K562 (cell line): ENCODE measurements at regions not wholly inside any gene's neighbourhood (a gene's known extent, or its start where the extent isn't known, plus 50 kb on each side); places are given as distances from the start of the nearest gene placed in this dataset.

ENCODE experiments used
- ATAC-seq: fragments of 200-7000 bp; cut with Tn5 transposase; 3 replicates; pipeline ENCODE4 v1.9.1; 2020; ENCODE audit warnings: moderate library complexity
- BruUV-seq: library from RNA; stranded (reverse); fragments of 400-500 nt; replicated peaks from 2 replicates; lab custom pipeline; 2021; lab: Mats Ljungman, UMichigan
- CTCF ChIA-PET: fragments of 300-600 bp; formaldehyde crosslinking; extraction: SDS; loops from one replicate; lab custom pipeline; 2021; ENCODE audit warnings: low intra/inter-chr PET ratio; lab: Yijun Ruan, JAX
- POLR2A ChIA-PET: fragments of 300-600, 350-650 bp; sonication (Branson Sonifier 250); formaldehyde crosslinking; extraction: SDS; loops from one replicate; lab custom pipeline; 2021; ENCODE audit warnings: antibody characterized with exemption, inconsistent platforms; lab: Yijun Ruan, JAX
- DNase-seq, 4 experiments: peaks; one replicate each; pipeline versions ENCODE4 v3.0.0 to v3.0.0-alpha.2; 2011 to 2018; ENCODE audit warnings: low spot score in 3 of 4, mixed read lengths in 3 of 4; ENCODE audit errors: extremely low read depth in 1 of 4
- FAIRE-seq: peaks from 2 replicates; lab custom pipeline; 2011; peaks lifted over from hg19 to GRCh38; lab: Jason Lieb, UNC
- H2AFZ ChIP-seq: 2 replicates; pipeline ENCODE4 v1.6.0; 2011; ENCODE audit warnings: low read depth, low read length, control low read depth, inconsistent platforms
- H3K27ac ChIP-seq: fragments of 200-600 bp; 3 replicates; pipeline ENCODE4 v1.8.0; 2011; ENCODE audit warnings: low read depth, mild to moderate bottlenecking, control low read depth, inconsistent platforms, low read length, moderate library complexity, mixed read lengths; ENCODE audit errors: extremely low read depth
- H3K27me3 ChIP-seq, 2 experiments: fragments of 300-600 bp in 1 of 2; 2 replicates in 1 of 2; 3 replicates in 1 of 2; pipeline versions ENCODE4 v1.6.0 to v1.8.0; 2011; ENCODE audit warnings: inconsistent platforms in 2 of 2, low read length in 2 of 2, mild to moderate bottlenecking in 1 of 2, mixed read lengths in 1 of 2, moderate library complexity in 1 of 2; ENCODE audit not compliant: control insufficient read depth in 2 of 2, insufficient read depth in 2 of 2
- H3K36me3 ChIP-seq: fragments of 300-600 bp; 3 replicates; pipeline ENCODE4 v1.8.0; 2011; ENCODE audit warnings: mild to moderate bottlenecking, low read length, inconsistent platforms; ENCODE audit not compliant: control insufficient read depth, insufficient read depth
- H3K4me1 ChIP-seq, 2 experiments: fragments of 200-600 bp in 1 of 2; replicated peaks in 1 of 2; 2 replicates in 1 of 2; 3 replicates in 1 of 2; pipeline versions ENCODE4 v1.5.1 to v1.8.0; 2011; ENCODE audit warnings: inconsistent platforms in 2 of 2, low read length in 2 of 2, mild to moderate bottlenecking in 1 of 2, mixed read lengths in 1 of 2, moderate library complexity in 1 of 2; ENCODE audit not compliant: control insufficient read depth in 2 of 2, insufficient read depth in 2 of 2
- H3K4me2 ChIP-seq: 2 replicates; pipeline ENCODE4 v1.6.1; 2011; ENCODE audit warnings: low read length, control low read depth, inconsistent platforms, mixed read lengths; ENCODE audit not compliant: insufficient read depth
- H3K4me3 ChIP-seq: fragments of 200-600 bp; sonication (generic), shearing (Covaris generic); 2 replicates; pipeline ENCODE4 v1.5.1; 2016; ENCODE audit warnings: control low read depth, inconsistent platforms
- H3K79me2 ChIP-seq: fragments of 200-600 bp; 3 replicates; pipeline ENCODE4 v1.8.0; 2011; ENCODE audit warnings: low read length, inconsistent platforms; ENCODE audit not compliant: control insufficient read depth, insufficient read depth
- H3K9ac ChIP-seq, 2 experiments: 2 replicates each; pipeline versions ENCODE4 v1.6.0 to v1.6.1; 2011; ENCODE audit warnings: low read depth in 2 of 2, low read length in 2 of 2, control low read depth in 1 of 2, inconsistent platforms in 1 of 2, mild to moderate bottlenecking in 1 of 2, mixed read lengths in 1 of 2; ENCODE audit not compliant: insufficient read depth in 1 of 2
- H3K9me1 ChIP-seq: one replicate; pipeline ENCODE4 v1.6.0; 2011; ENCODE audit warnings: inconsistent platforms, mild to moderate bottlenecking, low read length, moderate library complexity; ENCODE audit not compliant: control insufficient read depth, insufficient read depth
- H3K9me3 ChIP-seq: replicated peaks from 2 replicates; pipeline ENCODE4 v1.5.1; 2011; ENCODE audit warnings: low read depth, low read length, inconsistent platforms; ENCODE audit not compliant: control insufficient read depth, insufficient read depth
- H4K20me1 ChIP-seq: replicated peaks from 2 replicates; pipeline ENCODE4 v1.6.1; 2011; ENCODE audit warnings: low read length, inconsistent platforms, mixed read lengths; ENCODE audit not compliant: control insufficient read depth, insufficient read depth
- BMI1 ChIP-seq: fragments of 150-350 bp; IDR thresholded peaks from 2 replicates; pipeline ENCODE4 v1.6.1; 2014; ENCODE audit warnings: low read length
- CTBP1 ChIP-seq: fragments of 450-650 bp; IDR thresholded peaks from 2 replicates; pipeline ENCODE4 v1.6.1; 2016; ENCODE audit warnings: borderline replicate concordance
- EP400 ChIP-seq: fragments of 450-650 bp; IDR thresholded peaks from 2 replicates; pipeline ENCODE4 v1.6.1; 2017; ENCODE audit warnings: antibody characterized with exemption, mild to moderate bottlenecking, moderate library complexity
- FOXP1 ChIP-seq: sonication (generic); formaldehyde crosslinking; IDR thresholded peaks from 2 replicates; pipeline ENCODE4 v1.8.0; 2022; ENCODE audit warnings: mild to moderate bottlenecking, missing genetic modification reagents
- GTF2E2 ChIP-seq: fragments of 200-800 bp; sonication (Bioruptor generic); IDR thresholded peaks from 2 replicates; pipeline ENCODE4 v1.6.1; 2016; ENCODE audit warnings: missing genetic modification characterization, missing compliant biosample characterization
- NEUROD1 ChIP-seq: fragments of 150-350 bp; IDR thresholded peaks from 2 replicates; pipeline ENCODE4 v1.6.1; 2014; ENCODE audit warnings: borderline replicate concordance, low read length, low read depth; ENCODE audit not compliant: partially characterized antibody
- SPI1 ChIP-seq: IDR thresholded peaks from 2 replicates; pipeline ENCODE4 v1.6.1; 2011; ENCODE audit warnings: low read depth, low read length, control low read depth, borderline replicate concordance
- WGBS: fragments of 100-300 bp; shearing (Covaris generic); methylation state at CpG from one replicate; pipeline ENCODE4 v1.1.6; 2016; ENCODE audit warnings: low coverage, mixed read lengths; ENCODE audit not compliant: insufficient coverage; ENCODE audit errors: missing lambda C conversion rate; 5-methylcytosine and 5-hydroxymethylcytosine counted together
- in situ Hi-C: fragments of 300-500 bp; cut with MboI; formaldehyde crosslinking; loops from 4 replicates; pipeline ENCODE4 v1.15.0; 2018; ENCODE audit warnings: inconsistent platforms, mixed read lengths
- intact Hi-C: fragments of 100-400 bp; cut with micrococcal nuclease; formaldehyde crosslinking; loops from 2 replicates; pipeline ENCODE4 v1.14.2; 2022
- TF ChIP-seq, protein P1 (sequence below): IDR thresholded peaks from 2 replicates; pipeline ENCODE4 v1.6.1; 2016; ENCODE audit warnings: missing genetic modification characterization, missing compliant biosample characterization
- TF ChIP-seq, protein P2 (sequence below): sonication (generic); formaldehyde crosslinking; IDR thresholded peaks from 2 replicates; pipeline ENCODE4 v1.8.0; 2023; ENCODE audit warnings: missing genetic modification reagents, mild to moderate bottlenecking, borderline replicate concordance

DNA sequence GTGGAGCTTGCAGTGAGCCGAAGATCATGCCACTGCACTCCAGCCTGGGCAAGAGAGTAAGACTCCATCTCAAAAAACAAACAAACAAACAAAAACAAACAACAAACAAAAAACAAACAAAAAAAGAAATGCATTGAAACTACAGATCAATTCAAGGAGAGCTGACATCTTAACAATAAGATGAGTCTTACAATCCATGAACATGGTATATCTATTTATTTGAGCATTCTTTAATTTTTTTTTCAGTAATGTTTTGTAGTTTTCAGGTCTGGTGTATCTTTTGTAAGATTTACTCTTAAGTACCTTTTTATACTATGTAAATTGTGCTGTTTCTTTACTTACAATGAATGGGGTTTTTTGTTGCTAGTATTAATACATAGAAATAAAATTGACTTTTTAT lies 140.1 kb upstream of the DAPK1 start:
- ATAC-seq: no peak
- Histone ChIP-seq H3K9ac (no peak overlapping the region), H3K27ac (no peak overlapping the region), H3K4me3 (no peak overlapping the region), H3K4me2 (no peak overlapping the region), H3K9me1 (no peaks in the 10 kb centered on the region), H3K9me3 (no peaks in the 10 kb centered on the region; the same call in 1 of the 2 replicates), H2AFZ (no peak overlapping the region), H3K4me1 (no peaks in the 10 kb centered on the region), H4K20me1 (no peaks in the 10 kb centered on the region), H3K27me3 (no peaks in the 10 kb centered on the region), H3K36me3 (no peaks in the 10 kb centered on the region), H3K79me2 (no peaks in the 10 kb centered on the region)
- no peak for FAIRE-seq
- in situ Hi-C loops: no loop called here
- ChIA-PET POLR2A (interaction anchor here (1.1 kb wide), 1 partner anchor 14 kb away, joined by 4 read pairs; no protein-coding TSS in a partner anchor), CTCF (no interaction called here)
- no peak for DNase-seq
- WGBS: no CpG with 5 or more reads among the region's 1 CpG
- no TSS peak for BruUV-seq
- intact Hi-C loops: no loop called here
- no peak for TF ChIP-seq BMI1
- TF ChIP-seq EP400: no peak
- TF ChIP-seq, protein P1, sequence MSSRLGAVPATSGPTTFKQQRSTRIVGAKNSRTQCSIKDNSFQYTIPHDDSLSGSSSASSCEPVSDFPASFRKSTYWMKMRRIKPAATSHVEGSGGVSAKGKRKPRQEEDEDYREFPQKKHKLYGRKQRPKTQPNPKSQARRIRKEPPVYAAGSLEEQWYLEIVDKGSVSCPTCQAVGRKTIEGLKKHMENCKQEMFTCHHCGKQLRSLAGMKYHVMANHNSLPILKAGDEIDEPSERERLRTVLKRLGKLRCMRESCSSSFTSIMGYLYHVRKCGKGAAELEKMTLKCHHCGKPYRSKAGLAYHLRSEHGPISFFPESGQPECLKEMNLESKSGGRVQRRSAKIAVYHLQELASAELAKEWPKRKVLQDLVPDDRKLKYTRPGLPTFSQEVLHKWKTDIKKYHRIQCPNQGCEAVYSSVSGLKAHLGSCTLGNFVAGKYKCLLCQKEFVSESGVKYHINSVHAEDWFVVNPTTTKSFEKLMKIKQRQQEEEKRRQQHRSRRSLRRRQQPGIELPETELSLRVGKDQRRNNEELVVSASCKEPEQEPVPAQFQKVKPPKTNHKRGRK: no peak
- no peak for TF ChIP-seq NEUROD1
- TF ChIP-seq, protein P2, sequence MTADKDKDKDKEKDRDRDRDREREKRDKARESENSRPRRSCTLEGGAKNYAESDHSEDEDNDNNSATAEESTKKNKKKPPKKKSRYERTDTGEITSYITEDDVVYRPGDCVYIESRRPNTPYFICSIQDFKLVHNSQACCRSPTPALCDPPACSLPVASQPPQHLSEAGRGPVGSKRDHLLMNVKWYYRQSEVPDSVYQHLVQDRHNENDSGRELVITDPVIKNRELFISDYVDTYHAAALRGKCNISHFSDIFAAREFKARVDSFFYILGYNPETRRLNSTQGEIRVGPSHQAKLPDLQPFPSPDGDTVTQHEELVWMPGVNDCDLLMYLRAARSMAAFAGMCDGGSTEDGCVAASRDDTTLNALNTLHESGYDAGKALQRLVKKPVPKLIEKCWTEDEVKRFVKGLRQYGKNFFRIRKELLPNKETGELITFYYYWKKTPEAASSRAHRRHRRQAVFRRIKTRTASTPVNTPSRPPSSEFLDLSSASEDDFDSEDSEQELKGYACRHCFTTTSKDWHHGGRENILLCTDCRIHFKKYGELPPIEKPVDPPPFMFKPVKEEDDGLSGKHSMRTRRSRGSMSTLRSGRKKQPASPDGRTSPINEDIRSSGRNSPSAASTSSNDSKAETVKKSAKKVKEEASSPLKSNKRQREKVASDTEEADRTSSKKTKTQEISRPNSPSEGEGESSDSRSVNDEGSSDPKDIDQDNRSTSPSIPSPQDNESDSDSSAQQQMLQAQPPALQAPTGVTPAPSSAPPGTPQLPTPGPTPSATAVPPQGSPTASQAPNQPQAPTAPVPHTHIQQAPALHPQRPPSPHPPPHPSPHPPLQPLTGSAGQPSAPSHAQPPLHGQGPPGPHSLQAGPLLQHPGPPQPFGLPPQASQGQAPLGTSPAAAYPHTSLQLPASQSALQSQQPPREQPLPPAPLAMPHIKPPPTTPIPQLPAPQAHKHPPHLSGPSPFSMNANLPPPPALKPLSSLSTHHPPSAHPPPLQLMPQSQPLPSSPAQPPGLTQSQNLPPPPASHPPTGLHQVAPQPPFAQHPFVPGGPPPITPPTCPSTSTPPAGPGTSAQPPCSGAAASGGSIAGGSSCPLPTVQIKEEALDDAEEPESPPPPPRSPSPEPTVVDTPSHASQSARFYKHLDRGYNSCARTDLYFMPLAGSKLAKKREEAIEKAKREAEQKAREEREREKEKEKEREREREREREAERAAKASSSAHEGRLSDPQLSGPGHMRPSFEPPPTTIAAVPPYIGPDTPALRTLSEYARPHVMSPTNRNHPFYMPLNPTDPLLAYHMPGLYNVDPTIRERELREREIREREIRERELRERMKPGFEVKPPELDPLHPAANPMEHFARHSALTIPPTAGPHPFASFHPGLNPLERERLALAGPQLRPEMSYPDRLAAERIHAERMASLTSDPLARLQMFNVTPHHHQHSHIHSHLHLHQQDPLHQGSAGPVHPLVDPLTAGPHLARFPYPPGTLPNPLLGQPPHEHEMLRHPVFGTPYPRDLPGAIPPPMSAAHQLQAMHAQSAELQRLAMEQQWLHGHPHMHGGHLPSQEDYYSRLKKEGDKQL (CRISPR knock-in tag): no peak
- no peak for TF ChIP-seq FOXP1 (CRISPR knock-in tag)
- TF ChIP-seq SPI1: no peak
- TF ChIP-seq CTBP1: no peak
- no peak for TF ChIP-seq GTF2E2
